Left cardiac atrium (tissue), 4 donors: ENCODE measurements at regions not wholly inside any gene's neighbourhood (a gene's known extent, or its start where the extent isn't known, plus 50 kb on each side); places are given as distances from the start of the nearest gene placed in this dataset.
"Not testable (repeated sequence)": the region's sequence is repeated elsewhere in the genome, so short reads cannot be mapped to it uniquely, and the experiment has no call there.

ENCODE experiments used
- ATAC-seq, 2 donors: fragments of 200-7000 bp; cut with Tn5 transposase; one replicate each; pipeline ENCODE4 v1.9.1; 2020; ENCODE audit warnings: mild to moderate bottlenecking in 2 of 2, moderate library complexity in 2 of 2
- DNase-seq: peaks from one replicate; pipeline ENCODE4 v3.0.0-alpha.2; 2020
- intact Hi-C, 2 donors: fragments of 100-400 bp; cut with DNase I; formaldehyde crosslinking; loops; one replicate each; pipeline versions ENCODE4 v1.14.1 to v1.15.1; 2022 to 2023
- donor health status: DM: no; HTN: yes; CAD: no.
- donor health status: DM: no; HTN: yes; CAD: no; lungs with severe emphysema.
- donor health status: DM: yes; HTN: yes; CAD: no.
- donor health status: Dilated cardiomyopathy.

- DNase-seq (no peak), ATAC-seq (no peak)
- intact Hi-C loops: loop anchor here in 1 of 2 donors (5.0 kb wide), 1 partner anchor 116 kb away; no protein-coding TSS in a partner anchor
Measured at GRCh38 chr6:112501705-112502104, 154.6 kb downstream of the RFPL4B start.

- ATAC-seq: no peak
- no peak for DNase-seq
Measured at GRCh38 chr6:112502351-112503090, 155.4 kb downstream of the RFPL4B start.

DNA sequence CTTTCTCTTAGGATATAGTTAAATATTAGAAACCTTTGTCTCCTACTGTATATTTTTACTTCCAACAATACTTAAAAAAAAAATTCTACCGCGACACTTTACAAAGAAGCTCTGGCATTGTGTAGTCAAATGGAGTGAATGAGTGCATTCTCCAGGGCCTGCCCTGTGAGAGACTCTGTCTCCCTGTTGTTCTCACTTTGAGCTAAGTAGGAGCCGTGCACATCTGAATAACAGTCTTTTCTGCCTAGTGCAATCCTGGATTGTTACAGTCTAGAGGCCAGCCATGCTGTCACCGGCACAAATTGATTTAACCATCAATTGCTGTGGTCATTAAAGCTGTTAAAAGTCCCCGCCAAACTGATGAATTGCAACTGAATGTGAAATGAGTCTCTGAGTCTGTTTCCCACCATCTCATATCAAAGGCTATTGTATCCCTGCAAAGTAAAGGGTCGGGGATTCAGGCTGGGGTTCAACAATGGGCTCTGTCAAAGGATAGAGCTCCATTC is 156.0 kb downstream of the RFPL4B start:
- DNase-seq (no peak), ATAC-seq (no peak)
- intact Hi-C loops: loop anchor here in 1 of 2 donors (5.0 kb wide), 1 partner anchor 114 kb away; no protein-coding TSS in a partner anchor

More at GRCh38 chr6:112502351-112503090, 155.4 kb downstream of the RFPL4B start:
- intact Hi-C loops: loop anchor here in 1 of 2 donors (5.0 kb wide), 1 partner anchor 115 kb away; no protein-coding TSS in a partner anchor

DNA sequence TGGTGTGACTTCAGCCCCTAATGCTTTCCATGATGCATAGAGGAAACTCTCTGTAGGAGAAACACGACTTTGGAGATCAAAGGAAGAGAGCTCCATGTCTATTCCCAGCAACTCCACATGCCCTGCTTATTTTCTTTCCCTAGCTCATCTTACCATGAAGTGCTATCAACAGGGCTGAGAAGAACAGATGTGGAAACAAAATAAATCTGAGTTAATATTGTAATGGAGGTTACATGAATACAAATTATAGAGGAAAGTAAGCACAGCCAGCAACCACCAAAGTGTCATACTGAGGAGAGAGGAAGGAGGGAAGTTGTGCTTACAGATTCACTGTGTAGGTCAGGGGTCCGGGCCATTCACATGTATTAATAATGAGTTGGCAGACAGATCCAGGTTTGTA is 157.5 kb downstream of the RFPL4B start:
- no peak for DNase-seq
- ATAC-seq: no peak
- intact Hi-C loops: loop anchor here in 1 of 2 donors (5.0 kb wide), 1 partner anchor 113 kb away; no protein-coding TSS in a partner anchor

DNA sequence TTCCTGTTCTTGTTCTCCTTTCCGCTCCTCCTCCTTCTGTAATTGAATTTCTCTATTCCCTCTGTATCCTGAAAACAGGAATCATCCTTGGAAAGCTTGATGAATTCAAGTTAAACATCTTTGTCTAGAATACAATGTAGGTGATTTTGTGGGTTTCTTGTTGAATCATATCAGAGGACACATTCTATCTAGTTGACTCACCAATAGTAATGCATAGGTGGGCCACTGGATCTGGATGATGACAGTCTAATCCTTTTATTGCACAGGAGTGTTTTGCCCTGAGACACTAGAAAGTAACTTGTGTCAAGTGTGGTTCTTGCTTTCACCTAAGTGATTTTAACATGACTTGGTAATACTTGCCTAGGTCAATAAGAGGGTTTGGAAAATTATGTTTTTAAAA is 164.3 kb downstream of the RFPL4B start:
- intact Hi-C loops: no loop called here
- ATAC-seq (no peak), DNase-seq (no peak)

DNA sequence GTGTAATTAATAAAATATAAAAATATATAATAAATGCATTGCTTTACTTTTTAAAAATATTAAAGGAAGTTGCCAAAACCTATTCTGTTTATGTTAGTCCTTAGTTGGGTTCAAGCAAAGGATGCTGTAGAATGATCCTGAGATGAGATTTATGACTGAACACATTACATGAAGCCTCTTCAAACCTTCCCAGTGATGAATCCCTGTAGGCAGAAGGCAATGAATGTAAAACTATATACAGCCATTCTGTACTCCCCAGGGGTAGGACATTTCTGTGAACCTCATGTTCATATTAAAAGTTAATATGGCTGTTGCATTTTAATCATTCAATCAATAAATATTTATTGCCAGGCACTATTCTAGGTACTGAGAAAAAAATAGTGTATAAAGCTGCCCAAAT is 166.0 kb downstream of the RFPL4B start:
- no peak for ATAC-seq

DNA sequence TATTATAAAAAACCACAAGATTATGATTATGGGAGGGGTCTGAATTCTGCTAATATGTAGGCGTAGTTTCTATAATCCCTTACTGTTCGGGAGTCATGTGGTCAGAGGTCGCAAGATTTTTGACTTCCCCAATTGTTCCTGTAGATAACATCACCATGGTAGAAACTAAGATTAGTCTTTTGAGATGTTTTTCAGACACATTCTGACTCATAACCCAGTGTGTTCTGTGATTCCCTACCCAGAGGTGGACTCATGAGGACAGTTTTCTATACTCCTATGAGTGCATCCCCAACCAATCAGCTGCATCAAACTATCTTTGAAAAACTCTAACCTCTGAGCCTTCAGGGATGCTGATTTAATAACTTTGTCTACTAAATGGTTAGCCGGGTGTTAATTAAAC is 175.5 kb downstream of the RFPL4B start:
- no peak for ATAC-seq

More for the DNA sequence above, 166.0 kb downstream of the RFPL4B start:
- DNase-seq: no peak
- intact Hi-C loops: no loop called here

DNA sequence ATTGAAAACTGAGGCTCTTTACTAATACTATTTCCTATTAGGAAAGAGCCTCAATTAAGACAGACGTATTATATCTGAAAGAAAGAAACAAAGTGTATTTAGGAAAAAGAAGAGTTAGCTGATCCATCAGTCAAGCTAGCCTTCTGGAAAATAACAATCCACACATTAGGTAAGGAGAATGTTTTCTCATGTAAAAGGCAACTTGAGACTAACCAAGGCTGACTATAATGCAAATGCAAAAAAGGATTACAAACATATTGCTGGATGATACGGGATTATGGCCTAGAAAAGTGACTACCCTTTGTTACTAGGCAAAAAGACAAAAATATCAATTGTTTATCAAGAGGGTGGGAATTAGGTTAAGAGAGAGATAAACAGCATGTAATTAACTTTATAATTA is 176.9 kb downstream of the RFPL4B start:
- intact Hi-C loops: no loop called here
- ATAC-seq: no peak
- DNase-seq: no peak

More for the DNA sequence above, 175.5 kb downstream of the RFPL4B start:
- DNase-seq: no peak
- intact Hi-C loops: no loop called here

DNA sequence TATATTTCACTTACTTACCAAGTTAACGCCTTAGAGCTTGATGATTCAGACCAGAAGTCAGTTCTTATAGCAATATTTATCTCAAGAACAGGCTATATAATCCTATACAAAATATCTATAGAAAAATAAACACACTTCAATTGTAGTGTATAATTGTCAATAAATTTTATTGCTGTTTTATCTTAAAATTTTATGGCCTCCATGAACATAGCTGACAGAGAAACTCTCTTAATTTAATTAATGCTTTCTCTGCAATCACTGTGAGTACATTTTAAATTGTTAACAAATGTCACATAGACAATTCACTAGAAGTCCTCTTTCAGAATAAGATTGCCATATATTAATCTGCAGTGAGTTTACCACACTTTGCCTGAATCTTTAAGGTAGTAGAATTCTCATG is 178.6 kb downstream of the RFPL4B start:
- ATAC-seq (no peak), DNase-seq (no peak)
- intact Hi-C loops: no loop called here

DNA sequence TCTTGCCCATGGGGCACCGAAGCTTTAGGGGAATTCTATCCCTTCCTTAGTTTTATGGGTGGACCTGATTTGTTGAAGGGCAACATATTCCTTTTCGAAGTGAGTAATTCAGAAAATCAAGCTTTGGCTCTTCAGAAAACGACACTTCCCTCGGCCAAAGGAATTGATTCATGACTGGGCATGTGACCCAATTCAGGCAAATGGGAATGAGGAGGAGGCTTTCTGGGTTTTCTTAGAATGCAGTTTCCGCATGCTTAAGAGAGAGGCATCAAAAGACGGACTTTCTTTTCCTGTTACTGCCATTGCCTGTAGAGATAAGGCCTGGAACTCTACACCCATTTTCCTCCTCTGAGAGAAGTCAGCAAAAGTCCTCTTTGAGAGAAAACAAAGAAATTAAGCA is 179.5 kb downstream of the RFPL4B start:
- ATAC-seq (no peak), DNase-seq (no peak)

DNA sequence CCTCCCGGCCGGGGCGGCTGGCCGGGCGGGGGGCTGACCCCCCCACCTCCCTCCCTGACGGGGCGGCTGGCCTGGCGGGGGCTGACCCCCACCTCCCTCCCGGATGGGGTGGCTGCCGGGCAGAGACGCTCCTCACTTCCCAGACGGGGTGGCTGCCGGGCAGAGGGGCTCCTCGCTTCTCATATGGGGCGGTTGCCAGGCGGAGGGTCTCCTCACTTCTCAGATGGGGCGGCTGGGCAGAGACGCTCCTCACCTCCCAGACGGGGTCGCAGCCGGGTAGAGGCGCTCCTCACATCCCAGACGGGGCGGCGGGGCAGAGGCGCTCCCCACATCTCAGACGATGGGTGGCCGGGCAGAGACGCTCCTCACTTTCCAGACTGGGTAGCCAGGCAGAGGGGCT is 181.2 kb downstream of the RFPL4B start:
- not testable (repeated sequence) for DNase-seq, ATAC-seq

More for the DNA sequence above, 179.5 kb downstream of the RFPL4B start:
- intact Hi-C loops: no loop called here

DNA sequence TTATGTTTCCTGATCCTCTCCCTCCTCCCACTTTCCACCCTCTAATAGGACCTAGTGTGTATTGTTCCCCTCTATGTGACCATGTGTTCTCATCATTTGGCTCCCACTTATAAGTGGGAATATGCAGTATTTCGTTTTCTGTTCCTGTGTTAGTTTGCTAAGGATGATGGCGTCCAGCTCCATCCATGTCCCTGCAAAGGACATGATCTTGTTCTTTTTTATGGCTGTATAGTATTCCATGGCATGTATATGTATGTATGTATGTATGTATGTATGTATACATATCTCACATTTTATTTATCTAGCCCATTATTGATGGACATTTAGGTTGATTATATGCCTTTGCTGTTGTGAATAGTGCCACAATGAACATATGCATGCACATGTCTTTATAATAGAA is 188.7 kb downstream of the RFPL4B start:
- ATAC-seq (no peak), DNase-seq (no peak)
- intact Hi-C loops: no loop called here

More for the DNA sequence above, 181.2 kb downstream of the RFPL4B start:
- intact Hi-C loops: not testable (repeated sequence)

GRCh38 chr6:112539355-112539754 is 192.2 kb downstream of the RFPL4B start:
- intact Hi-C loops: no loop called here

DNA sequence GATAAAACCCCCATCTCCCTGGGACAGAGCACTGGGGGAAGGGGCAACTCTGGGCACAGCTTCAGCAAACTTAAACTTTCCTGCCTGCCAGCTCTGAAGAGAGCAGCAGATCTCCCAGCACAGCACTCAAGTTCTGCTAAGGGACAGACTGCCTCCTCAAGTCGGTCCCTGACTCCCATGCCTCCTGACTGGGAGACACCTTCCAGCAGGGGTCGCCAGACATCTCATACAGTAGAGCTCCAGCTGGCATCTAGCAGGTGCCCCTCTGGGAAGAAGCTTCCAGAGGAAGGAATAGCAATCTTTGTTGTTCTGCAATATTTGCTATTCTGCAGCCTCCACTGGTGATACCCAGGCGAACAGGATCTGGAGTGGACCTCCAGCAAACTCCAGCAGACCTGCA is 194.7 kb downstream of the RFPL4B start:
- intact Hi-C loops, ATAC-seq, DNase-seq: not testable (repeated sequence)

More at GRCh38 chr6:112539355-112539754, 192.2 kb downstream of the RFPL4B start:
- no peak for DNase-seq
- no peak for ATAC-seq

DNA sequence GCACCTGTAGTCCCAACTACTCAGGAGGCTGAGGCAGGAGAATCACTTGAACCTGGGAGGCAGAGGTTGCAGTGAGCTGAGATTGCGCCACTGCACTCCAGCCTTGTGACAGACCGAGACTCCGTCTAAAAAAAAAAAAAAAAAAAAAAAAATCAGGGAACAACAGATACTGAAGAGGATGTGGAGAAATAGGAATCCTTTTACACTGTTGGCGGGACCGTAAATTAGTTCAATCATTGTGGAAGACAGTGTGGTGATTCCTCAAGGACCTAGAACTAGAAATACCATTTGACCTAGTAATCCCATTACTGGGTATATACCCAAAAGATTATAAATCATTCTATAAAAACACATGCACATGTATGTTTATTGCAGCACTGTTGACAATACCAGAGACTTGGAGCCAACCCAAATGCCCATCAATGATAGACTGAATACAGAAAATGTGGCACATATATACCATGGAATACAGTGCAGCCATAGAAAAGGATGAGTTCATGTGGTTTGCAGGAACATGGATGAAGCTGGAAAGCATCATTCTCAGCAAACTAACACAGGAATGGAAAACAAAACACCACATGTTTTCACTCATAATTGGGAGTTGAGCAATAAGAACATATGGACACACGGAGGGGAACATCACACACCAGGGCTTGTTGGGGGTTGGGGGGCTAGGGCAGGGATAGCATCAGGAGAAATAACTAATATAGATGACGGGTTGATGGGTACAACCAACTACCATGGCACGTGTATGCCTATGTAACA is 200.4 kb downstream of the RFPL4B start:
- DNase-seq, ATAC-seq, intact Hi-C loops: not testable (repeated sequence)

DNA sequence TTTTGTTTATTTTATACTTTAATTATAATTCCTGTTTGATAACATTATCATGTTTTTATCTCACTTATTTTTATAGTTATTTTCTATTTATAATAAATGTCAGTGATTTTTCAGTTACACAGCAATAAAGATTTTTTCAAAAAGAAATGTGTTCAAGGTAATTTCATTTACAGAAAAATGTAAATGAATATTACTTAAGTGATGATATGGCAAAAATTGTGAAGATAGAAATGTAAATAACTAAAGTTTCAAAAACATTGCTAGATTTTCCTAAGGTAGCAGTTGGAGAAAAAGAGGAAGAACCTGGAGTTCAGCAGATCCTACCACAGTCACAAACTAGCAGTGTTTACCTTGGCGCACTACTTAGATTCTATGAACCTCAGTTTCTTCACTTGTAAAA is 202.6 kb downstream of the RFPL4B start:
- intact Hi-C loops: no loop called here
- ATAC-seq: no peak
- DNase-seq: no peak

GRCh38 chr6:112557435-112557834 is 210.3 kb downstream of the RFPL4B start:
- intact Hi-C loops: no loop called here
- no peak for ATAC-seq
- DNase-seq: no peak

DNA sequence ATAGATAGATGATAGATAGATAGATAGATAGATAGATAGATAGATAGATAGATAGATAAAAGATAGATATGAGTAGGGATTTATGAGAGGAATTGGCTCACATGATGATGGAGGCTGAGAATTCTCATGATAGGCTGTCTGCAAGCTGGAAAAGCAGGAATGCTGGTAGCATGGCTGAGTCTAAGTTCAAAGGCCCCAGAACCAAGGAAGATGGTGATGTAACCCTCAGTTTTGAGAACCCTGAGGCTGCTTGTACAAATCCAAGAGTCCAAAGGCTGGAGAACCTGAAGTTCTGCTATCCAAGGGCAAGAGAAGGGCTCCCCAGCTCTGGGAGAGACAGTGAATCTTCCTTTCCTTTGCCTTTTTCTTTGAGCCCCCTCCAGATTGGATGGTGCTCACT is 210.8 kb downstream of the RFPL4B start:
- DNase-seq (no peak), ATAC-seq (no peak)
- intact Hi-C loops: no loop called here

DNA sequence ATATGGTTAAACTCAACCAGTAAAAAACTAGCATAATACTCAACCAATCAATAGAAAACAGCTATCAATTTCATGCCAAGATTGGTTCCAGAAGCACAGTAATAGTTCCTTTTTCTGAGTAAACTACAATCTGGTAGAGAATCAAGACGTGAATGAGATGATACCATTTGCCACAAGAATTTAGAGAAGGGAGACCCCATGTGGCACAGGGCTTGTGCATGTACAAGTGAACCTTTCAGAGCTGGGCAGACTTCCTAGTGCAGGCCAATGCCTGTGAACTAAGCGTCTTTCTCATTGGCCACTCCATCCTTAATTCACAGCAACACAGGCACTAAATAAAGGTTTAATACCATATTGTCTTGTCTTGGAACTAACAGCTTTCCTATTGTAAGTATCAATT is 213.5 kb downstream of the RFPL4B start:
- ATAC-seq (no peak), DNase-seq (no peak)
- intact Hi-C loops: no loop called here
